Ovary (tissue), 7 donors: ENCODE measurements at regions not wholly inside any gene's neighbourhood (a gene's known extent, or its start where the extent isn't known, plus 50 kb on each side); places are given as distances from the start of the nearest gene placed in this dataset.

Source experiments
- DNase-seq, 5 donors: peaks; one replicate each; pipeline ENCODE4 v3.0.0-alpha.2; 2019 to 2020
- H3K27ac ChIP-seq, 2 donors: fragments of 200-600 bp; one replicate each; pipeline versions ENCODE4 v1.5.1 to v1.8.0; 2019 to 2022
- H3K27me3 ChIP-seq: fragments of 200-600 bp; one replicate; pipeline ENCODE4 v1.8.0; 2022
- H3K36me3 ChIP-seq: fragments of 200-600 bp; sonication (generic); one replicate; pipeline ENCODE4 v1.5.1; 2019
- H3K4me1 ChIP-seq: one replicate; pipeline ENCODE4 v1.8.1; 2013; ENCODE audit warnings: mild to moderate bottlenecking, moderate library complexity; ENCODE audit not compliant: insufficient read depth
- H3K4me3 ChIP-seq: fragments of 200-600 bp; sonication (generic); one replicate; pipeline ENCODE4 v1.5.1; 2017
- H3K9me3 ChIP-seq, 2 donors: fragments of 200-600 bp in 1 of 2; sonication (generic) in 1 of 2; one replicate each; pipeline versions ENCODE4 v1.5.1 to v1.8.1; 2013 to 2019; ENCODE audit warnings: mild to moderate bottlenecking in 1 of 2, moderate library complexity in 1 of 2
- CTCF ChIP-seq, 3 donors: fragments of 450-650 bp in 2 of 3; fragments of 200-600 bp in 1 of 3; IDR thresholded peaks; one replicate each; pipeline versions ENCODE4 v1.5.1 to v1.8.0; 2016 to 2022; ENCODE audit warnings: antibody characterized with exemption in 3 of 3, mild to moderate bottlenecking in 1 of 3
- EP300 ChIP-seq: sonication (generic); formaldehyde crosslinking; IDR thresholded peaks from one replicate; pipeline ENCODE4 v1.6.1; 2017; ENCODE audit warnings: antibody characterized with exemption
- POLR2A ChIP-seq: fragments of 450-650 bp; IDR thresholded peaks from one replicate; pipeline ENCODE4 v1.6.1; 2017; ENCODE audit warnings: antibody characterized with exemption, mild to moderate bottlenecking, moderate library complexity
- WGBS, 3 donors: extraction: QIAGEN DNeasy Blood & Tissue Kit in 1 of 3; methylation state at CpG; one replicate each; pipeline versions ENCODE4 v1.1.5 to v1.1.7; 2013 to 2017; 5-methylcytosine and 5-hydroxymethylcytosine counted together
- intact Hi-C, 4 donors: fragments of 100-400 bp; cut with DNase I; formaldehyde crosslinking; loops; one replicate each; pipeline versions ENCODE4 v1.11.0 to v1.15.1; 2022 to 2023
- donor health status: DM: no; HTN: no; CAD: no; lungs with moderate emphysema.
- donor health status: DM: no; HTN: no; CAD: no.
- donor health status: Bipolar disorder and iron deficiency.
- donor health status: DM: no; HTN: no; CAD: no.
- donor health status: DM: yes; HTN: yes; CAD: no.

- H3K4me3 ChIP-seq = no peak overlapping the region
- TF ChIP-seq CTCF (IDR thresholded peaks at IDR 0.05) (no peak), EP300 (no peak)
- no peak overlapping the region for H3K27ac ChIP-seq
- H3K36me3 ChIP-seq = no peaks in the 10 kb centered on the region
- peaks cover 0 to 3% of the 10 kb centered on the region in 2 donors for H3K9me3 ChIP-seq
- intact Hi-C loops = no loop called here
- no peak for DNase-seq
- H3K4me1 ChIP-seq = no peaks in the 10 kb centered on the region
- 61 to 68% (median 67%) methylated on average over 1 of the region's 1 CpG for WGBS, 3 donors
- no peaks in the 10 kb centered on the region for H3K27me3 ChIP-seq
These were observed 221.5 kb upstream of the FAM174A start for GRCh38 chr5:100313657-100314056.

GRCh38 chr5:100311806-100312205 lies 223.4 kb upstream of the FAM174A start:
- WGBS, 3 donors = 0 to 2% (median 2%) methylated on average over 1 of the region's 1 CpG
- Histone ChIP-seq H3K4me1 (no peaks in the 10 kb centered on the region), H3K27me3 (no peaks in the 10 kb centered on the region), H3K4me3 (no peak overlapping the region), H3K27ac (no peak overlapping the region), H3K9me3 (peaks cover 0 to 3% of the 10 kb centered on the region in 2 donors), H3K36me3 (no peaks in the 10 kb centered on the region)
- intact Hi-C loops = no loop called here
- no peak for TF ChIP-seq EP300
- TF ChIP-seq CTCF (IDR thresholded peaks at IDR 0.05) = no peak
- TF ChIP-seq POLR2A = no peak
- DNase-seq = no peak

- Histone ChIP-seq H3K36me3 (no peaks in the 10 kb centered on the region), H3K27me3 (no peaks in the 10 kb centered on the region), H3K9me3 (no peaks in the 10 kb centered on the region), H3K4me1 (no peaks in the 10 kb centered on the region), H3K4me3 (no peak overlapping the region), H3K27ac (no peak overlapping the region)
- intact Hi-C loops = no loop called here
- no peak for DNase-seq
- no peak for TF ChIP-seq EP300
- TF ChIP-seq CTCF (IDR thresholded peaks at IDR 0.05) = no peak
- TF ChIP-seq POLR2A = no peak
These were observed 229.2 kb upstream of the FAM174A start for GRCh38 chr5:100306000-100306399.

- WGBS, 3 donors = 6 to 25% (median 11%) methylated on average over 1 of the region's 1 CpG
- intact Hi-C loops = no loop called here
- Histone ChIP-seq H3K9me3 (no peaks in the 10 kb centered on the region), H3K27ac (no peak overlapping the region), H3K36me3 (no peaks in the 10 kb centered on the region), H3K4me3 (no peak overlapping the region), H3K27me3 (no peaks in the 10 kb centered on the region), H3K4me1 (no peaks in the 10 kb centered on the region)
- no peak for DNase-seq
- TF ChIP-seq POLR2A (no peak), CTCF (IDR thresholded peaks at IDR 0.05) (no peak)
These were observed 232.0 kb upstream of the FAM174A start for GRCh38 chr5:100303216-100303615.

GRCh38 chr5:100299261-100299660 lies 235.9 kb upstream of the FAM174A start:
- DNase-seq = no peak
- Histone ChIP-seq H3K27ac (no peak overlapping the region), H3K27me3 (no peaks in the 10 kb centered on the region), H3K9me3 (no peaks in the 10 kb centered on the region), H3K4me1 (no peaks in the 10 kb centered on the region), H3K36me3 (no peaks in the 10 kb centered on the region), H3K4me3 (no peak overlapping the region)
- 83 to 92% (median 87%) methylated on average over 2 of the region's 2 CpGs for WGBS, 3 donors
- intact Hi-C loops = no loop called here
- TF ChIP-seq EP300 (no peak), CTCF (IDR thresholded peaks at IDR 0.05) (no peak), POLR2A (no peak)
